ENCODE measurements at regions not wholly inside any gene's neighbourhood (a gene's known extent, or its start where the extent isn't known, plus 50 kb on each side); places are given as distances from the start of the nearest gene placed in this dataset.
"Not testable (repeated sequence)": the region's sequence is repeated elsewhere in the genome, so short reads cannot be mapped to it uniquely, and the experiment has no call there.

DNA sequence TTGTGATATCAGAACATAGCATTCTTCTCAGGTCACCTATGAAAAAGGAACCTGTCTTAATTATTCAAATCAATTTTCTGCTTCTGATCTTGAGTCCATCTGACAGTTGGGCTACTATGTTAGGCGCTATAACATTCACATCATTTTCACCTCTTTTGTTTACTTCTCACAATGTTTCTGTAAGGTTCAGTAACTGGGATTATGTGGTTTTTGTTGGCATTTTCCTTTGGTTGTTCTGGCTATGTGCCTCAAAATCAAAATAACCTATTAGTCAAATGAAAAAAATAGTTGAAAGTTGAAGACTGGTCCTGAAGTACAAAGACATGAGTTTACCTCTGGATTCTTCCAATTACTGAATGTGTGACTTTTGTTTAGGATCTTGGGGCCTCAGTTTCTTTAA, 221.3 kb upstream of the SMIM30 start:
- Histone ChIP-seq H2AFZ (ENCODE audit: low read depth, low read length) (no peak overlapping the region), H3K4me2 (ENCODE audit: low read length) (no peak overlapping the region), H3K36me3 (ENCODE audit: insufficient read depth, low read length) (no peaks in the 10 kb centered on the region), H3F3A (ENCODE audit: insufficient read depth, low read length, poor library complexity, severe bottlenecking) (no peaks in the 10 kb centered on the region), H3K27me3 (ENCODE audit: insufficient read depth, low read depth, low read length) (no peaks in the 10 kb centered on the region), H3K9ac (ENCODE audit: low read length) (no peak overlapping the region), H3K79me2 (replicated peaks; ENCODE audit: insufficient read depth, low read length) (no peaks in the 10 kb centered on the region), H3K4me3 (ENCODE audit: low read length) (no peak overlapping the region), H3K9me2 (ENCODE audit: insufficient read depth, low read length) (no peaks in the 10 kb centered on the region), H3K9me3 (ENCODE audit: low read length) (no peaks in the 10 kb centered on the region), H4K20me1 (ENCODE audit: insufficient read depth) (no peaks in the 10 kb centered on the region), H3K27ac (ENCODE audit: low read length) (no peak overlapping the region)
- TF ChIP-seq RAD21 (conservative IDR thresholded peaks at IDR 0.05) (no peak), EP300 (conservative IDR thresholded peaks at IDR 0.05; ENCODE audit: poor library complexity, severe bottlenecking) (no peak), TAF1 (IDR thresholded peaks at IDR 0.05; ENCODE audit: low read depth) (no peak), MXI1 (conservative IDR thresholded peaks at IDR 0.05; ENCODE audit: poor library complexity, severe bottlenecking) (no peak), POLR2AphosphoS5 (IDR thresholded peaks at IDR 0.05) (no peak), SMC3 (conservative IDR thresholded peaks at IDR 0.05; ENCODE audit: poor library complexity) (no peak), EZH2 (IDR thresholded peaks at IDR 0.05; ENCODE audit: borderline replicate concordance, insufficient read depth, low read length, poor library complexity, severe bottlenecking) (no peak)
- TF ChIP-seq, protein P1, sequence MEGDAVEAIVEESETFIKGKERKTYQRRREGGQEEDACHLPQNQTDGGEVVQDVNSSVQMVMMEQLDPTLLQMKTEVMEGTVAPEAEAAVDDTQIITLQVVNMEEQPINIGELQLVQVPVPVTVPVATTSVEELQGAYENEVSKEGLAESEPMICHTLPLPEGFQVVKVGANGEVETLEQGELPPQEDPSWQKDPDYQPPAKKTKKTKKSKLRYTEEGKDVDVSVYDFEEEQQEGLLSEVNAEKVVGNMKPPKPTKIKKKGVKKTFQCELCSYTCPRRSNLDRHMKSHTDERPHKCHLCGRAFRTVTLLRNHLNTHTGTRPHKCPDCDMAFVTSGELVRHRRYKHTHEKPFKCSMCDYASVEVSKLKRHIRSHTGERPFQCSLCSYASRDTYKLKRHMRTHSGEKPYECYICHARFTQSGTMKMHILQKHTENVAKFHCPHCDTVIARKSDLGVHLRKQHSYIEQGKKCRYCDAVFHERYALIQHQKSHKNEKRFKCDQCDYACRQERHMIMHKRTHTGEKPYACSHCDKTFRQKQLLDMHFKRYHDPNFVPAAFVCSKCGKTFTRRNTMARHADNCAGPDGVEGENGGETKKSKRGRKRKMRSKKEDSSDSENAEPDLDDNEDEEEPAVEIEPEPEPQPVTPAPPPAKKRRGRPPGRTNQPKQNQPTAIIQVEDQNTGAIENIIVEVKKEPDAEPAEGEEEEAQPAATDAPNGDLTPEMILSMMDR (IDR thresholded peaks at IDR 0.05; ENCODE audit: poor library complexity, severe bottlenecking): no peak
- TF ChIP-seq, protein P2, sequence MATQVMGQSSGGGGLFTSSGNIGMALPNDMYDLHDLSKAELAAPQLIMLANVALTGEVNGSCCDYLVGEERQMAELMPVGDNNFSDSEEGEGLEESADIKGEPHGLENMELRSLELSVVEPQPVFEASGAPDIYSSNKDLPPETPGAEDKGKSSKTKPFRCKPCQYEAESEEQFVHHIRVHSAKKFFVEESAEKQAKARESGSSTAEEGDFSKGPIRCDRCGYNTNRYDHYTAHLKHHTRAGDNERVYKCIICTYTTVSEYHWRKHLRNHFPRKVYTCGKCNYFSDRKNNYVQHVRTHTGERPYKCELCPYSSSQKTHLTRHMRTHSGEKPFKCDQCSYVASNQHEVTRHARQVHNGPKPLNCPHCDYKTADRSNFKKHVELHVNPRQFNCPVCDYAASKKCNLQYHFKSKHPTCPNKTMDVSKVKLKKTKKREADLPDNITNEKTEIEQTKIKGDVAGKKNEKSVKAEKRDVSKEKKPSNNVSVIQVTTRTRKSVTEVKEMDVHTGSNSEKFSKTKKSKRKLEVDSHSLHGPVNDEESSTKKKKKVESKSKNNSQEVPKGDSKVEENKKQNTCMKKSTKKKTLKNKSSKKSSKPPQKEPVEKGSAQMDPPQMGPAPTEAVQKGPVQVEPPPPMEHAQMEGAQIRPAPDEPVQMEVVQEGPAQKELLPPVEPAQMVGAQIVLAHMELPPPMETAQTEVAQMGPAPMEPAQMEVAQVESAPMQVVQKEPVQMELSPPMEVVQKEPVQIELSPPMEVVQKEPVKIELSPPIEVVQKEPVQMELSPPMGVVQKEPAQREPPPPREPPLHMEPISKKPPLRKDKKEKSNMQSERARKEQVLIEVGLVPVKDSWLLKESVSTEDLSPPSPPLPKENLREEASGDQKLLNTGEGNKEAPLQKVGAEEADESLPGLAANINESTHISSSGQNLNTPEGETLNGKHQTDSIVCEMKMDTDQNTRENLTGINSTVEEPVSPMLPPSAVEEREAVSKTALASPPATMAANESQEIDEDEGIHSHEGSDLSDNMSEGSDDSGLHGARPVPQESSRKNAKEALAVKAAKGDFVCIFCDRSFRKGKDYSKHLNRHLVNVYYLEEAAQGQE (IDR thresholded peaks at IDR 0.05; ENCODE audit: borderline replicate concordance): no peak

DNA sequence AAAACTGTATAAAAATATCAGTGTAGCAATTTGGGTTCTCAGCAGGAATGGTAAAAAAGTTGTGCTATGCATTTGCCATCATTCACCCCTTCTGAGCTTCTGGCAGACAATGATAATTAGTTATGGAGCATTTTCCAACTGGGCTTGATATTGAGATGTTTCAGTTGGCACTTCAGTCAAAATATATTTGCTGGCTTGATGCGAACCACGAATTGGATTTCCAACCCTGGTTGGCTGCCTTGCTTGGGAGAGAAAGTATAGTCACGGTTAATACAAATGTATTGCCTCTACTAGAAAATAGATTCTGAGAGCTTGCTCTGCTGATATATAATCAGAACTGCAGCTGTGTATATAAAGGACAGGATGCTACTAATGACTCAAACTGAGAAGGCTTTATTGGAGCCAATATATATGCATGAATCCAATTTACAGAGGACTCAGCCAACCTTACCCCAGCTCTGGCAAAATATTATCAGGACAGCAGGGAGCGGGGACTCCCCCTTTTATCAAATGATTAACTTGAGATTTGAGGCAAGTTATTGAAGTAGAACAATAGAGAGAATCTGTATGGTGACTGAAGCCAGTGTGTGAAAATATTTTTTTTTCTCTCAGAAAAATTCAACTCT, 219.8 kb upstream of the SMIM30 start:
- Histone ChIP-seq H3F3A (ENCODE audit: insufficient read depth, low read length, poor library complexity, severe bottlenecking) (no peaks in the 10 kb centered on the region), H3K9me2 (ENCODE audit: insufficient read depth, low read length) (no peaks in the 10 kb centered on the region), H3K4me3 (ENCODE audit: low read length) (no peak overlapping the region), H4K20me1 (ENCODE audit: insufficient read depth) (no peaks in the 10 kb centered on the region), H3K9ac (ENCODE audit: low read length) (no peak overlapping the region), H2AFZ (ENCODE audit: low read depth, low read length) (no peak overlapping the region), H3K36me3 (ENCODE audit: insufficient read depth, low read length) (no peaks in the 10 kb centered on the region), H3K4me2 (ENCODE audit: low read length) (no peak overlapping the region), H3K9me3 (ENCODE audit: low read length) (no peaks in the 10 kb centered on the region), H3K27me3 (ENCODE audit: insufficient read depth, low read depth, low read length) (no peaks in the 10 kb centered on the region), H3K27ac (ENCODE audit: low read length) (no peak overlapping the region), H3K79me2 (replicated peaks; ENCODE audit: insufficient read depth, low read length) (no peaks in the 10 kb centered on the region)
- TF ChIP-seq RAD21 (conservative IDR thresholded peaks at IDR 0.05) (no peak), EP300 (conservative IDR thresholded peaks at IDR 0.05; ENCODE audit: poor library complexity, severe bottlenecking) (no peak), SMC3 (conservative IDR thresholded peaks at IDR 0.05; ENCODE audit: poor library complexity) (no peak)
- TF ChIP-seq, protein P1 (IDR thresholded peaks at IDR 0.05; ENCODE audit: poor library complexity, severe bottlenecking): no peak
- TF ChIP-seq, protein P2 (IDR thresholded peaks at IDR 0.05; ENCODE audit: borderline replicate concordance): no peak

DNA sequence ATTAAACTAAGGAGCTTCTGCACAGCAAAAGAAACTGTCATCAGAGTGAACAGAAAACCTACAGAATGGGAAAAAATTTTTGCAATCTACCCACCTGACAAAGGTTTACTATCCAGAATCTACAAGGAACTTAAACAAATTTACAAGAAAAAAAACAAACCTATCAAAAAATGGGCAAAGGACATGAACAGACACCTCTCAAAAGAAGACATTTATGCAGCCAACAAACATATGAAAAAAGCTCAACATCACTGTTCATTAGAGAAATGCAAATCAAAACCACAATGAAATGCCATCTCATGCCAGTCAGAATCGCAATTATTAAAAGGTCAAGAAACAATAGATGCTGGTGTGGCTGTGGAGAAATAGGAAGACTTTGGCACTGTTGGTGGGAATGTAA, 218.5 kb upstream of the SMIM30 start:
- not testable (repeated sequence) for H4K20me1 ChIP-seq (ENCODE audit: insufficient read depth); H3K27ac ChIP-seq (ENCODE audit: low read length); H3K9me3 ChIP-seq (ENCODE audit: low read length); H3K36me3 ChIP-seq (ENCODE audit: insufficient read depth, low read length); H3F3A ChIP-seq (ENCODE audit: insufficient read depth, low read length, poor library complexity, severe bottlenecking); H3K4me3 ChIP-seq (ENCODE audit: low read length); H3K9me2 ChIP-seq (ENCODE audit: insufficient read depth, low read length); H3K9ac ChIP-seq (ENCODE audit: low read length); H2AFZ ChIP-seq (ENCODE audit: low read depth, low read length); H3K27me3 ChIP-seq (ENCODE audit: insufficient read depth, low read depth, low read length); H3K4me2 ChIP-seq (ENCODE audit: low read length); H3K79me2 ChIP-seq (replicated peaks; ENCODE audit: insufficient read depth, low read length)
